ENCODE measurements at regions not wholly inside any gene's neighbourhood (a gene's known extent, or its start where the extent isn't known, plus 50 kb on each side); places are given as distances from the start of the nearest gene placed in this dataset.

GRCh38 chr4:153937289-153937688 lies 148.4 kb upstream of the SFRP2 start:
- no peak overlapping the region for H3K4me3 ChIP-seq
- no peaks in the 10 kb centered on the region for H3K9me3 ChIP-seq (replicated peaks in 1 of 3)
- intact Hi-C loops (cut with DNase I) = no loop called here
- no peak overlapping the region for H3K27ac ChIP-seq
- TF ChIP-seq POLR2A (IDR thresholded peaks at IDR 0.05) = no peak
- TF ChIP-seq, protein P1, sequence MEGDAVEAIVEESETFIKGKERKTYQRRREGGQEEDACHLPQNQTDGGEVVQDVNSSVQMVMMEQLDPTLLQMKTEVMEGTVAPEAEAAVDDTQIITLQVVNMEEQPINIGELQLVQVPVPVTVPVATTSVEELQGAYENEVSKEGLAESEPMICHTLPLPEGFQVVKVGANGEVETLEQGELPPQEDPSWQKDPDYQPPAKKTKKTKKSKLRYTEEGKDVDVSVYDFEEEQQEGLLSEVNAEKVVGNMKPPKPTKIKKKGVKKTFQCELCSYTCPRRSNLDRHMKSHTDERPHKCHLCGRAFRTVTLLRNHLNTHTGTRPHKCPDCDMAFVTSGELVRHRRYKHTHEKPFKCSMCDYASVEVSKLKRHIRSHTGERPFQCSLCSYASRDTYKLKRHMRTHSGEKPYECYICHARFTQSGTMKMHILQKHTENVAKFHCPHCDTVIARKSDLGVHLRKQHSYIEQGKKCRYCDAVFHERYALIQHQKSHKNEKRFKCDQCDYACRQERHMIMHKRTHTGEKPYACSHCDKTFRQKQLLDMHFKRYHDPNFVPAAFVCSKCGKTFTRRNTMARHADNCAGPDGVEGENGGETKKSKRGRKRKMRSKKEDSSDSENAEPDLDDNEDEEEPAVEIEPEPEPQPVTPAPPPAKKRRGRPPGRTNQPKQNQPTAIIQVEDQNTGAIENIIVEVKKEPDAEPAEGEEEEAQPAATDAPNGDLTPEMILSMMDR (IDR thresholded peaks at IDR 0.05) = no peak
- WGBS, 4 donors = 57 to 68% (median 60%) methylated on average over 4 of the region's 4 CpGs
- H3K4me1 ChIP-seq (replicated peaks in 1 of 2) = no peaks in the 10 kb centered on the region
- no peaks in the 10 kb centered on the region for H3K27me3 ChIP-seq
- H3K36me3 ChIP-seq (replicated peaks in 1 of 2) = no peaks in the 10 kb centered on the region
- DNase-seq = no peak

- no peaks in the 10 kb centered on the region for H3K9me3 ChIP-seq (replicated peaks in 1 of 3)
- 40 to 47% (median 44%) methylated on average over 3 of the region's 3 CpGs for WGBS, 4 donors
- no peak overlapping the region for H3K27ac ChIP-seq
- H3K4me3 ChIP-seq = no peak overlapping the region
- no peak for DNase-seq
- no peaks in the 10 kb centered on the region for H3K36me3 ChIP-seq (replicated peaks in 1 of 2)
- intact Hi-C loops (cut with DNase I) = no loop called here
- peaks cover 0 to 5% of the 10 kb centered on the region in 2 donors for H3K4me1 ChIP-seq (replicated peaks in 1 of 2)
- no peaks in the 10 kb centered on the region for H3K27me3 ChIP-seq
- TF ChIP-seq, protein P1 (IDR thresholded peaks at IDR 0.05) = no peak
- no peak for TF ChIP-seq POLR2A (IDR thresholded peaks at IDR 0.05)
Measured at GRCh38 chr4:153936121-153936520, 147.2 kb upstream of the SFRP2 start.

DNA sequence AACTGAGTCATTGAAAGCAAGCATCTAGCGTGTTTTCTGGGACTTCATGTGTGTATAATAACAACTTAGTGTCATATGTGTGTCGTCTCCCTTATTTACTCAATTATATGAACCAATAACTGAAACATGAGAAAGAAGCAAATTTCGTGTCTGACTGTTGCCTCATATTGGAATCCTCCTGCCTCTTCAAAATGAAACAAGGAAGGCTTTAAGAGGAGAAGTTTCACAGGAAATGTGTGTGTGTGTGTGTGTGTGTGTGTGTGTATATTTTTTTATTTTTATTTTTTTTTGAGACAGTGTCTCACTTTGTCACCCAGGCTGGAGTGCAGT lies 145.8 kb upstream of the SFRP2 start:
- Histone ChIP-seq H3K4me3 (no peak overlapping the region), H3K27me3 (no peaks in the 10 kb centered on the region), H3K36me3 (replicated peaks in 1 of 2) (no peaks in the 10 kb centered on the region), H3K4me1 (replicated peaks in 1 of 2) (peaks cover 0 to 5% of the 10 kb centered on the region in 2 donors), H3K27ac (peak overlapping the region in 3 of 5 donors; percentile 43 to 65 (median 55)), H3K9me3 (replicated peaks in 1 of 3) (no peaks in the 10 kb centered on the region)
- no peak for DNase-seq
- TF ChIP-seq POLR2A (IDR thresholded peaks at IDR 0.05) = no peak
- TF ChIP-seq, protein P1 (IDR thresholded peaks at IDR 0.05) = no peak
- intact Hi-C loops (cut with DNase I) = no loop called here
- 60 to 75% (median 65%) methylated on average over 3 of the region's 3 CpGs for WGBS, 4 donors

- no peaks in the 10 kb centered on the region for H3K9me3 ChIP-seq (replicated peaks in 1 of 3)
- peak overlapping the region in 3 of 5 donors; percentile 43 to 73 (median 65) for H3K27ac ChIP-seq
- no peak for DNase-seq
- H3K4me1 ChIP-seq (replicated peaks in 1 of 2) = peaks cover 0 to 5% of the 10 kb centered on the region in 2 donors
- no peak for TF ChIP-seq POLR2A (IDR thresholded peaks at IDR 0.05)
- TF ChIP-seq, protein P1 (IDR thresholded peaks at IDR 0.05) = no peak
- H3K27me3 ChIP-seq = no peaks in the 10 kb centered on the region
- intact Hi-C loops (cut with DNase I) = no loop called here
- WGBS, 4 donors = 56 to 64% (median 60%) methylated on average over 8 of the region's 8 CpGs
- H3K4me3 ChIP-seq = no peak overlapping the region
- no peaks in the 10 kb centered on the region for H3K36me3 ChIP-seq (replicated peaks in 1 of 2)
Measured at GRCh38 chr4:153933915-153934687, 145.2 kb upstream of the SFRP2 start.
